HEK293T (cell line): ENCODE measurements at regions not wholly inside any gene's neighbourhood (a gene's known extent, or its start where the extent isn't known, plus 50 kb on each side); places are given as distances from the start of the nearest gene placed in this dataset.

Source experiments
- CTCF ChIA-PET: fragments of 350-600 bp; formaldehyde crosslinking; extraction: SDS; loops from one replicate; lab custom pipeline; 2021; ENCODE audit warnings: antibody characterized with exemption, inconsistent platforms; lab: Yijun Ruan, JAX
- POLR2A ChIA-PET: fragments of 350-600 bp; formaldehyde crosslinking; extraction: SDS; loops from one replicate; lab custom pipeline; 2020; ENCODE audit warnings: antibody characterized with exemption, inconsistent platforms; lab: Yijun Ruan, JAX
- DNase-seq: peaks from one replicate; pipeline ENCODE4 v3.0.0; 2012; ENCODE audit warnings: mixed read lengths; ENCODE audit errors: extremely low spot score
- ARNT ChIP-seq: fragments of 450-650 bp; IDR thresholded peaks from 2 replicates; pipeline ENCODE4 v1.6.1; 2017; ENCODE audit warnings: mild to moderate bottlenecking
- BHLHE40 ChIP-seq: fragments of 450-650 bp; IDR thresholded peaks from 2 replicates; pipeline ENCODE4 v1.6.1; 2016; ENCODE audit warnings: mild to moderate bottlenecking, moderate library complexity, borderline replicate concordance
- CTBP1 ChIP-seq: fragments of 450-650 bp; IDR thresholded peaks from 2 replicates; pipeline ENCODE4 v1.6.1; 2016; ENCODE audit warnings: borderline replicate concordance
- ELF4 ChIP-seq: fragments of 450-650 bp; IDR thresholded peaks from 2 replicates; pipeline ENCODE4 v1.6.1; 2017; ENCODE audit warnings: antibody characterized with exemption
- FOXA1 ChIP-seq: fragments of 450-650 bp; IDR thresholded peaks from 2 replicates; pipeline ENCODE4 v1.6.1; 2016; ENCODE audit warnings: mild to moderate bottlenecking
- FOXK2 ChIP-seq: fragments of 450-650 bp; IDR thresholded peaks from 2 replicates; pipeline ENCODE4 v1.6.1; 2016; ENCODE audit warnings: mild to moderate bottlenecking
- FOXM1 ChIP-seq: fragments of 450-650 bp; IDR thresholded peaks from 2 replicates; pipeline ENCODE4 v1.6.1; 2017; ENCODE audit warnings: mild to moderate bottlenecking, borderline replicate concordance
- HDGF ChIP-seq: fragments of 450-650 bp; IDR thresholded peaks from 2 replicates; pipeline ENCODE4 v1.6.1; 2017; ENCODE audit warnings: antibody characterized with exemption, borderline replicate concordance
- L3MBTL2 ChIP-seq: fragments of 450-650 bp; conservative IDR thresholded peaks from 2 replicates; pipeline ENCODE4 v1.6.1; 2016; ENCODE audit warnings: mild to moderate bottlenecking
- LEF1 ChIP-seq: fragments of 450-650 bp; IDR thresholded peaks from 2 replicates; pipeline ENCODE4 v1.6.1; 2017; ENCODE audit warnings: mild to moderate bottlenecking, borderline replicate concordance
- NFRKB ChIP-seq: fragments of 450-650 bp; IDR thresholded peaks from 2 replicates; pipeline ENCODE4 v1.6.1; 2016; ENCODE audit warnings: mild to moderate bottlenecking, moderate library complexity
- PKNOX1 ChIP-seq: fragments of 450-650 bp; IDR thresholded peaks from 2 replicates; pipeline ENCODE4 v1.6.1; 2016
- SP1 ChIP-seq: fragments of 450-650 bp; IDR thresholded peaks from 2 replicates; pipeline ENCODE4 v1.6.1; 2017
- SUZ12 ChIP-seq: fragments of 450-650 bp; IDR thresholded peaks from 2 replicates; pipeline ENCODE4 v1.6.1; 2016; ENCODE audit warnings: mild to moderate bottlenecking
- TARDBP ChIP-seq: fragments of 450-650 bp; IDR thresholded peaks from 2 replicates; pipeline ENCODE4 v1.6.1; 2016
- ZNF384 ChIP-seq: fragments of 450-650 bp; IDR thresholded peaks from 2 replicates; pipeline ENCODE4 v1.6.1; 2016

- ChIA-PET POLR2A (no interaction called here), CTCF (interaction anchor here (0.6 kb wide), 2 partner anchors 12 to 49 kb away, joined by 3 read pairs; no protein-coding TSS in a partner anchor)
- TF ChIP-seq ARNT (no peak), CTBP1 (no peak), HDGF (no peak), ELF4 (no peak), FOXM1 (no peak), SP1 (no peak), SUZ12 (no peak), NFRKB (no peak)
- no peak for DNase-seq
These were observed 133.4 kb downstream of the ATG4C start for GRCh38 chr1:62917314-62917713.

GRCh38 chr1:62917805-62918204 is 133.9 kb downstream of the ATG4C start:
- TF ChIP-seq SUZ12, result no peak
- TF ChIP-seq BHLHE40, result no peak
- TF ChIP-seq CTBP1, result no peak
- TF ChIP-seq NFRKB, result no peak
- no peak for TF ChIP-seq SP1
- no peak for TF ChIP-seq FOXA1
- TF ChIP-seq ARNT, result no peak
- TF ChIP-seq TARDBP, result no peak
- TF ChIP-seq PKNOX1, result no peak
- no peak for TF ChIP-seq ELF4
- ChIA-PET POLR2A (no interaction called here), CTCF (no interaction called here)
- DNase-seq, result no peak

GRCh38 chr1:62918700-62919099 is 134.8 kb downstream of the ATG4C start:
- no peak for DNase-seq
- POLR2A ChIA-PET, result no interaction called here
- CTCF ChIA-PET, result no interaction called here
- no peak for TF ChIP-seq L3MBTL2
- no peak for TF ChIP-seq FOXK2
- no peak for TF ChIP-seq CTBP1
- no peak for TF ChIP-seq BHLHE40
- TF ChIP-seq FOXM1, result no peak
- TF ChIP-seq PKNOX1, result no peak
- no peak for TF ChIP-seq SP1
- TF ChIP-seq ZNF384, result no peak
- no peak for TF ChIP-seq HDGF
- TF ChIP-seq ELF4, result no peak
- no peak for TF ChIP-seq TARDBP
- TF ChIP-seq SUZ12, result no peak

GRCh38 chr1:62922006-62922405 is 138.1 kb downstream of the ATG4C start:
- ChIA-PET CTCF (no interaction called here), POLR2A (no interaction called here)
- no peak for DNase-seq
- no peak for TF ChIP-seq TARDBP
- no peak for TF ChIP-seq SUZ12
- no peak for TF ChIP-seq FOXA1
- no peak for TF ChIP-seq HDGF
- no peak for TF ChIP-seq LEF1
- no peak for TF ChIP-seq FOXK2
- TF ChIP-seq SP1, result no peak
- TF ChIP-seq NFRKB, result no peak
- no peak for TF ChIP-seq ELF4
- no peak for TF ChIP-seq PKNOX1
- TF ChIP-seq FOXM1, result no peak
- TF ChIP-seq ZNF384, result no peak
- no peak for TF ChIP-seq CTBP1
- no peak for TF ChIP-seq ARNT
- no peak for TF ChIP-seq L3MBTL2
- no peak for TF ChIP-seq BHLHE40

- no peak for DNase-seq
- POLR2A ChIA-PET, result no interaction called here
- CTCF ChIA-PET, result no interaction called here
- TF ChIP-seq FOXM1 (no peak), PKNOX1 (no peak), SUZ12 (no peak), FOXA1 (no peak), L3MBTL2 (no peak), BHLHE40 (no peak), TARDBP (no peak)
These were observed 141.3 kb downstream of the ATG4C start for GRCh38 chr1:62924983-62925790.
